Mucosa of rectum (tissue), 2 donors: ENCODE measurements at regions not wholly inside any gene's neighbourhood (a gene's known extent, or its start where the extent isn't known, plus 50 kb on each side); places are given as distances from the start of the nearest gene placed in this dataset.

Source experiments
- H3K27ac ChIP-seq, 2 donors: one replicate each; pipeline ENCODE4 v1.7.0; 2013; ENCODE audit warnings: inconsistent platforms in 2 of 2, low read depth in 2 of 2, low read length in 2 of 2
- H3K27me3 ChIP-seq, 2 donors: one replicate each; pipeline ENCODE4 v1.7.0; 2013; ENCODE audit warnings: low read length in 2 of 2; ENCODE audit not compliant: control insufficient read depth in 2 of 2, insufficient read depth in 2 of 2
- H3K36me3 ChIP-seq, 2 donors: one replicate each; pipeline ENCODE4 v1.7.0; 2013; ENCODE audit warnings: low read length in 2 of 2; ENCODE audit not compliant: control insufficient read depth in 2 of 2, insufficient read depth in 2 of 2
- H3K4me1 ChIP-seq, 2 donors: one replicate each; pipeline ENCODE4 v1.7.0; 2013; ENCODE audit warnings: low read length in 2 of 2, mild to moderate bottlenecking in 1 of 2; ENCODE audit not compliant: control insufficient read depth in 2 of 2, insufficient read depth in 2 of 2
- H3K4me3 ChIP-seq, 2 donors: one replicate each; pipeline ENCODE4 v1.7.0; 2013; ENCODE audit warnings: low read length in 2 of 2
- H3K9ac ChIP-seq, 2 donors: one replicate each; pipeline ENCODE4 v1.7.0; 2013; ENCODE audit warnings: low read length in 2 of 2, low read depth in 1 of 2, mild to moderate bottlenecking in 1 of 2
- H3K9me3 ChIP-seq, 2 donors: one replicate each; pipeline ENCODE4 v1.7.0; 2013; ENCODE audit warnings: low read length in 2 of 2; ENCODE audit not compliant: control insufficient read depth in 2 of 2
- donor health status: healthy.
- donor health status: Normal muscosa, but diverticular disease.

- Histone ChIP-seq H3K4me3 (no peak overlapping the region), H3K36me3 (no peaks in the 10 kb centered on the region), H3K4me1 (no peaks in the 10 kb centered on the region), H3K27me3 (no peaks in the 10 kb centered on the region), H3K9ac (no peak overlapping the region), H3K9me3 (no peaks in the 10 kb centered on the region), H3K27ac (no peak overlapping the region)
Observed at GRCh38 chr6:91042656-91043055, 455.8 kb upstream of the MAP3K7 start.

- Histone ChIP-seq H3K27me3 (no peaks in the 10 kb centered on the region), H3K9me3 (no peaks in the 10 kb centered on the region), H3K4me3 (no peak overlapping the region), H3K36me3 (no peaks in the 10 kb centered on the region), H3K9ac (no peak overlapping the region), H3K27ac (no peak overlapping the region), H3K4me1 (no peaks in the 10 kb centered on the region)
Observed at GRCh38 chr6:91033964-91034363, 447.1 kb upstream of the MAP3K7 start.

GRCh38 chr6:91031581-91031980, 444.7 kb upstream of the MAP3K7 start:
- Histone ChIP-seq H3K4me1 (no peaks in the 10 kb centered on the region), H3K36me3 (no peaks in the 10 kb centered on the region), H3K9me3 (no peaks in the 10 kb centered on the region), H3K9ac (no peak overlapping the region), H3K4me3 (no peak overlapping the region), H3K27ac (no peak overlapping the region), H3K27me3 (no peaks in the 10 kb centered on the region)

- no peak overlapping the region for H3K9ac ChIP-seq
- no peaks in the 10 kb centered on the region for H3K4me1 ChIP-seq
- H3K36me3 ChIP-seq = no peaks in the 10 kb centered on the region
- H3K9me3 ChIP-seq = no peaks in the 10 kb centered on the region
- H3K27me3 ChIP-seq = no peaks in the 10 kb centered on the region
- no peak overlapping the region for H3K4me3 ChIP-seq
- H3K27ac ChIP-seq = no peak overlapping the region
Observed at GRCh38 chr6:91029211-91029610, 442.3 kb upstream of the MAP3K7 start.

- Histone ChIP-seq H3K9me3 (no peaks in the 10 kb centered on the region), H3K4me3 (no peak overlapping the region), H3K4me1 (no peaks in the 10 kb centered on the region), H3K9ac (no peak overlapping the region), H3K27me3 (no peaks in the 10 kb centered on the region), H3K36me3 (no peaks in the 10 kb centered on the region), H3K27ac (no peak overlapping the region)
Observed at GRCh38 chr6:91023529-91023928, 436.7 kb upstream of the MAP3K7 start.

GRCh38 chr6:91020744-91021143, 433.9 kb upstream of the MAP3K7 start:
- no peaks in the 10 kb centered on the region for H3K36me3 ChIP-seq
- H3K9me3 ChIP-seq = no peaks in the 10 kb centered on the region
- H3K9ac ChIP-seq = no peak overlapping the region

GRCh38 chr6:91018586-91018985, 431.7 kb upstream of the MAP3K7 start:
- Histone ChIP-seq H3K4me3 (no peak overlapping the region), H3K36me3 (no peaks in the 10 kb centered on the region), H3K27me3 (no peaks in the 10 kb centered on the region), H3K4me1 (no peaks in the 10 kb centered on the region), H3K9ac (no peak overlapping the region), H3K9me3 (no peaks in the 10 kb centered on the region), H3K27ac (no peak overlapping the region)

More at GRCh38 chr6:91020744-91021143, 433.9 kb upstream of the MAP3K7 start:
- no peaks in the 10 kb centered on the region for H3K27me3 ChIP-seq
- no peak overlapping the region for H3K4me3 ChIP-seq
- H3K27ac ChIP-seq = no peak overlapping the region
- H3K4me1 ChIP-seq = no peaks in the 10 kb centered on the region

GRCh38 chr6:91013511-91013910, 426.6 kb upstream of the MAP3K7 start:
- H3K9ac ChIP-seq = no peak overlapping the region
- no peaks in the 10 kb centered on the region for H3K4me1 ChIP-seq
- H3K27me3 ChIP-seq = no peaks in the 10 kb centered on the region
- H3K9me3 ChIP-seq = no peaks in the 10 kb centered on the region
- H3K36me3 ChIP-seq = no peaks in the 10 kb centered on the region
- H3K27ac ChIP-seq = no peak overlapping the region
- no peak overlapping the region for H3K4me3 ChIP-seq

GRCh38 chr6:90997076-90997475, 410.2 kb upstream of the MAP3K7 start:
- Histone ChIP-seq H3K9ac (no peak overlapping the region), H3K36me3 (no peaks in the 10 kb centered on the region), H3K9me3 (no peaks in the 10 kb centered on the region), H3K4me3 (no peak overlapping the region), H3K4me1 (no peaks in the 10 kb centered on the region), H3K27ac (no peak overlapping the region), H3K27me3 (no peaks in the 10 kb centered on the region)

GRCh38 chr6:90993770-90994169, 406.9 kb upstream of the MAP3K7 start:
- Histone ChIP-seq H3K4me1 (no peaks in the 10 kb centered on the region), H3K9ac (no peak overlapping the region), H3K36me3 (no peaks in the 10 kb centered on the region), H3K27me3 (no peaks in the 10 kb centered on the region), H3K27ac (no peak overlapping the region), H3K4me3 (no peak overlapping the region), H3K9me3 (no peaks in the 10 kb centered on the region)

- Histone ChIP-seq H3K27ac (no peak overlapping the region), H3K4me1 (no peaks in the 10 kb centered on the region), H3K9me3 (no peaks in the 10 kb centered on the region), H3K4me3 (no peak overlapping the region), H3K9ac (no peak overlapping the region), H3K36me3 (no peaks in the 10 kb centered on the region), H3K27me3 (no peaks in the 10 kb centered on the region)
Observed at GRCh38 chr6:90989763-90990162, 402.9 kb upstream of the MAP3K7 start.
